Endothelial cell of umbilical vein (primary cell): ENCODE measurements at regions not wholly inside any gene's neighbourhood (a gene's known extent, or its start where the extent isn't known, plus 50 kb on each side); places are given as distances from the start of the nearest gene placed in this dataset.

Source experiments
- CTCF ChIP-seq, 2 donors: IDR thresholded peaks; 1 replicate in 1 of 2; 2 replicates in 1 of 2; pipeline ENCODE4 v1.5.1; 2011; ENCODE audit warnings: low read length in 2 of 2, mild to moderate bottlenecking in 2 of 2, moderate library complexity in 2 of 2, control low read depth in 1 of 2, inconsistent platforms in 1 of 2, low read depth in 1 of 2; ENCODE audit not compliant: insufficient read depth in 1 of 2; ENCODE audit errors: extremely low read depth in 1 of 2
- JUN ChIP-seq: IDR thresholded peaks from 2 replicates; pipeline ENCODE4 v1.6.1; 2011; ENCODE audit warnings: borderline replicate concordance, low read depth; ENCODE audit not compliant: insufficient read length, insufficient read depth
- POLR2A ChIP-seq: IDR thresholded peaks from 2 replicates; pipeline ENCODE4 v1.6.1; 2012; ENCODE audit warnings: low read depth, mild to moderate bottlenecking, control low read depth, low read length
- POLR2AphosphoS5 ChIP-seq: IDR thresholded peaks from 2 replicates; pipeline ENCODE4 v1.6.1; 2012; ENCODE audit warnings: low read depth, mild to moderate bottlenecking, control low read depth, low read length, moderate library complexity; ENCODE audit not compliant: insufficient read depth

GRCh38 chr11:70509476-70509875 lies 111.1 kb downstream of the CTTN start:
- TF ChIP-seq POLR2AphosphoS5 (no peak), CTCF (IDR thresholded peaks at IDR 0.05; ENCODE audit: extremely low read depth in 1 of 2, insufficient read depth in 1 of 2, low read depth in 1 of 2, low read length in 2 of 2) (no peak), POLR2A (no peak), JUN (no peak)
